HG02759 (cell line): ENCODE measurements at regions not wholly inside any gene's neighbourhood (a gene's known extent, or its start where the extent isn't known, plus 50 kb on each side); places are given as distances from the start of the nearest gene placed in this dataset.
A peak's percentile ranks its signal among the peaks of the same experiment; 100 is the strongest.

ENCODE experiments used
- ATAC-seq: cut with Tn5 transposase; IDR thresholded peaks from one replicate; pipeline ENCODE4 v1.9.1; 2021; ENCODE audit warnings: mild to moderate bottlenecking, moderate library complexity; ENCODE audit not compliant: unreplicated experiment

- no peak for ATAC-seq
Measured at GRCh38 chr18:54716586-54716985, 111.7 kb upstream of the RAB27B start.

- peak; percentile 83 for ATAC-seq
Measured at GRCh38 chr18:54717673-54718407, 110.4 kb upstream of the RAB27B start.

GRCh38 chr18:54718408-54718773 is 109.9 kb upstream of the RAB27B start:
- no peak for ATAC-seq

GRCh38 chr18:54720620-54721019 is 107.7 kb upstream of the RAB27B start:
- ATAC-seq = no peak

- ATAC-seq = no peak
Measured at GRCh38 chr18:54726143-54726542, 102.1 kb upstream of the RAB27B start.

- no peak for ATAC-seq
Measured at GRCh38 chr18:54734059-54734458, 94.2 kb upstream of the RAB27B start.

- ATAC-seq = no peak
Measured at GRCh38 chr18:54736981-54737380, 91.3 kb upstream of the RAB27B start.

GRCh38 chr18:54737986-54738385 is 90.3 kb upstream of the RAB27B start:
- no peak for ATAC-seq

GRCh38 chr18:54739476-54739875 is 88.8 kb upstream of the RAB27B start:
- ATAC-seq = no peak

GRCh38 chr18:54740136-54740846 is 88.0 kb upstream of the RAB27B start:
- ATAC-seq = no peak

- ATAC-seq = no peak
Measured at GRCh38 chr18:54742120-54742519, 86.2 kb upstream of the RAB27B start.

GRCh38 chr18:54742659-54743604 is 85.3 kb upstream of the RAB27B start:
- ATAC-seq = no peak

- no peak for ATAC-seq
Measured at GRCh38 chr18:54743605-54743995, 84.7 kb upstream of the RAB27B start.

GRCh38 chr18:54749291-54749690 is 79.0 kb upstream of the RAB27B start:
- ATAC-seq = no peak

GRCh38 chr18:54750350-54750749 is 77.9 kb upstream of the RAB27B start:
- ATAC-seq = no peak

- no peak for ATAC-seq
Measured at GRCh38 chr18:54752185-54752584, 76.1 kb upstream of the RAB27B start.

- no peak for ATAC-seq
Measured at GRCh38 chr18:54755456-54755855, 72.8 kb upstream of the RAB27B start.

- no peak for ATAC-seq
Measured at GRCh38 chr18:54762386-54762785, 65.9 kb upstream of the RAB27B start.

- no peak for ATAC-seq
Measured at GRCh38 chr18:54764786-54765185, 63.5 kb upstream of the RAB27B start.

- no peak for ATAC-seq
Measured at GRCh38 chr18:54765636-54766375, 62.5 kb upstream of the RAB27B start.

GRCh38 chr18:54766634-54767033 is 61.6 kb upstream of the RAB27B start:
- no peak for ATAC-seq
